CD4-positive, alpha-beta T cell treated with Interleukin-10 for 1 hour (primary cell): ENCODE measurements at regions not wholly inside any gene's neighbourhood (a gene's known extent, or its start where the extent isn't known, plus 50 kb on each side); places are given as distances from the start of the nearest gene placed in this dataset.
"Not testable (repeated sequence)": the region's sequence is repeated elsewhere in the genome, so short reads cannot be mapped to it uniquely, and the experiment has no call there.

Experiments
- DNase-seq: peaks from one replicate; pipeline ENCODE4 v3.0.0-alpha.2; 2020

- no peak for DNase-seq
Observed at GRCh38 chr5:117359895-117360294, 785.3 kb upstream of the SEMA6A start.

- DNase-seq, result no peak
Observed at GRCh38 chr5:117357886-117358285, 783.3 kb upstream of the SEMA6A start.

DNA sequence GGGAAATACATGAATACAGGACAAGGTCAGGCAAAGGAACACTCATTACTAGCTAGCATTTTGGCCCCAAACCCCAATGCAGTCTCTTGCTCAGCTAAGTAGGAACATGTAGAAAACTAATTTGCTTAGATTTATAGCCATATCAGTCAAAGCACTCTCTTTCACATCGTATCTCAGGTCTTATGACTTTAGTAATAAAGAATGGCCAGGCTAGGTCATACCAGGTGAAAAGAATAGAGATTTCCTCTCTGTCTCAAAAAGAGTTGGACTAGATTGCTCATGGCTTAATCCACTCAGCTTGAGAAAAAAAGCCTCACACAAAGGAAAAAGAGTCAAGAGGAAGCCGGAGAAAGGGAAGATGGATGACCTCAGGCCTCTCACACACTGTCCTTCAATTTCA lies 772.7 kb upstream of the SEMA6A start:
- no peak for DNase-seq

GRCh38 chr5:117343726-117344125 lies 769.1 kb upstream of the SEMA6A start:
- DNase-seq, result not testable (repeated sequence)

- no peak for DNase-seq
Observed at GRCh38 chr5:117337064-117337749, 762.6 kb upstream of the SEMA6A start.

GRCh38 chr5:117336208-117336607 lies 761.6 kb upstream of the SEMA6A start:
- no peak for DNase-seq

DNA sequence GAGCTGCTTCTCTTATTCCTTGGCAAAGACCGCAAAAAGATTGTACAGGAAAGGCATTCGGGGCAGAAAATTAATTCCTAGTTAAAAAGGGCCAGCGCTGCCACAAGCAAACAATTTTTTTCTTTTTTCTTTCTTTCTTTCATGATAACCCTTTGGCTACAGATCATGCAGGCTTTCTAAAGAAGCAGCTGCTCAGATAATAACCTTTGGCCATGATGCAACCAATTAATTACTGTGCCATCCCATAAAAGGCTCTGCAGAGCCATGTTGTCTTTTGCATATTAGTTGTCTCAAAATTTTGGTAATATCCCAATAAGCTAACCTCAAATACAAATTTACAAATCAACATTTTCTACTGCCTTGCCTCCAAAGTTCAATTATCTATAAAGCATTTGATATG lies 758.4 kb upstream of the SEMA6A start:
- no peak for DNase-seq

- no peak for DNase-seq
Observed at GRCh38 chr5:117332341-117332740, 757.7 kb upstream of the SEMA6A start.

- no peak for DNase-seq
Observed at GRCh38 chr5:117327511-117327910, 752.9 kb upstream of the SEMA6A start.

- no peak for DNase-seq
Observed at GRCh38 chr5:117326997-117327396, 752.4 kb upstream of the SEMA6A start.

DNA sequence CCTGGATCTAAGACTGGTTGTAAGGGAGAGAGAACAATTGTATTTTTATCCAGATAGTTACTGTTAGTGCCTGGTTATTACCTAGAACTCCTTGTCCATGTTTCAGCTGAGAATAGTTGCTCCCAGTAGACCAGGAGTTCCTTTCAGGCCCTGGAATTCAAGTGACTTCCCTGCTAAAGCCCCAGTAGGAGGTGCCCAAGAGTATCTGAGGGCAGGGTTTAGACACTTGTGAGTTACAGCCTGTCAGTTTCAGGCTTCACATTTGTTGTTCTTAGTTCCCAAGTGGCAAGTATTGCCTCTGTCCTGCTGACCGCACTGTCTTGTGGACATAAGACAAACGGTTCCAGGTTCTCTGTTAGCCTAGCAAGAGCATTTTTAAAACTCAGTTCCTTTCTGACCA lies 743.9 kb upstream of the SEMA6A start:
- DNase-seq, result no peak

- no peak for DNase-seq
Observed at GRCh38 chr5:117315170-117315569, 740.5 kb upstream of the SEMA6A start.

DNA sequence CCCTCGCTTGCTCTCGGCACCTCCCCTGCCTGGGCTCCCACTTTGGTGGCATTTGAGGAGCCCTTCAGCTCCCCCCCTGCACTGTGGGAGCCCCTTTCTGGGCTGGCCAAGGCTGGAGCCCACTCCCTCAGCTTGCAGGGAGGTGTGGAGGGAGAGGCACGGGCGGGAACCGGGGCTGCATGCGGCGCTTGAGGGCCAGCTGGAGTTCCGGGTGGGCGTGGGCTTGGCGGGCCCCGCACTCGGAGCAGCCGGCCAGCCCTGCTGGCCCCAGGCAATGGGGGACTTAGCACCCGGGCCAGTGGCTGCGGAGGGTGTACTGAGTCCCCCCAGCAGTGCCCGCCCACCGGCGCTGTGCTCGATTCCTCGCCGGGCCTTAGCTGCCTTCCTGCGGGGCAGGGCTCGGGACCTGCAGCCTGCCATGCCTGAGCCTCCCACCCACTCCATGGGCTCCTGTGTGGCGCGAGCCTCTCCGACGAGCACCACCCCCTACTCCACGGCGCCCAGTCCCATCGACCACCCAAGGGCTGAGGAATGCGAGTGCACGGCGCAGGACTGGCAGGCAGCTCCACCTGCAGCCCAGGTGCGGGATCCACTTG lies 730.0 kb upstream of the SEMA6A start:
- DNase-seq, result not testable (repeated sequence)

DNA sequence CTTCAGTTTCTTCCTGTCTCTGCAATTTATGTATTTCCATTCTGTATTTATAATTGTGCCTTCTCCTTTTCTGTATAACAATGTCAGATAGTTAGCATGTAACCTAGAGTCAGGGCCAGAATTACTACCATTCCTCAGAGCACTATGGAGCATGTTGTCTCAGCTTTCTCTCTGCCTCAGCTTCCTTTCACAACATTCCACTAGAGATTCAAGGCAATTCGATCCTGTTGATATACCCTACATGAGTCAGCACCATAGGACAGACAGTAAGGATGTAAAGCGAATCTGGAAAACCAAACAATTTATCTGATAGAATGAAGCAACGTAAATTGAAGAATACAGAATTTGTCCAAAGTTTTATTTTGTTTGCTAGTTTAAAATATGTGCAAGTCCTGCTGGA lies 728.3 kb upstream of the SEMA6A start:
- DNase-seq, result no peak

GRCh38 chr5:117302473-117302872 lies 727.9 kb upstream of the SEMA6A start:
- no peak for DNase-seq

DNA sequence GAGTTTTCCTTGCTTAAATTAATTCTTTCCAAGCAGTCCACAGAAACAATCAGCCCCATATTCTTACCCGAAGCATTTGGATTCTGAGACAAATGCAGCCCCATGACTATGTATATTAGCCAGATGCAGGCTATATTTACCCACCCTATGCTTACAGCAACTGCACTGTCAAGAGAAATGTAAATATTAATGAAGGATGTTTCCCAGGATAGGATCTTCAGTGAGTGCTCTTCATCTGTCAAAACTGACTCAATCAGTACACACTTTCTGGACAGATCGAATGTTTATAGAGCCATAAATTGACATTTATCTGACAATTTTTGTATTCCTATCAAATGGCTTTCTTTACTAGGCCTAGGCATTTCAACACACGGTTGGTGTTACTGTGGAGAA lies 725.3 kb upstream of the SEMA6A start:
- DNase-seq, result no peak

- no peak for DNase-seq
Observed at GRCh38 chr5:117299224-117299935, 724.8 kb upstream of the SEMA6A start.

- DNase-seq, result no peak
Observed at GRCh38 chr5:117296872-117297271, 722.2 kb upstream of the SEMA6A start.

- DNase-seq, result no peak
Observed at GRCh38 chr5:117295941-117296340, 721.3 kb upstream of the SEMA6A start.

DNA sequence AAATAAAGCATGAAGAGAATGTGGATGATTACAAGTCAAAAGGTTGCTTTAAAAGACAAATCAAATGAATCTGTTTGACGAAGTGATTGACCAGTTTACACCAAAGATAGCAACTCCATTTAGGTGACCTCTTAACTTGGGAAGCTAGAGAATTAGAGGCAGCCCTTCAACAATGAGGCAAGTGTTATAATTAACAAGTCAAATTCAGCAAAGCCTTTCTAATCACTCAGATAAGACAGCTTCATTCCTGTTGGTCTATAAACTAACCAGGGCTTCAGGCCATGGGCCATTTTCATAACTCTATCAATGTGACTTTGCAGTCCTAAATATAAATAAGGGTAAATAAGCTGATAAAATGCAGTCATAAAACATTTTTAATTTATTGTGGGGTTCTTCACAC lies 712.2 kb upstream of the SEMA6A start:
- DNase-seq, result no peak

- no peak for DNase-seq
Observed at GRCh38 chr5:117271656-117272055, 697.0 kb upstream of the SEMA6A start.

DNA sequence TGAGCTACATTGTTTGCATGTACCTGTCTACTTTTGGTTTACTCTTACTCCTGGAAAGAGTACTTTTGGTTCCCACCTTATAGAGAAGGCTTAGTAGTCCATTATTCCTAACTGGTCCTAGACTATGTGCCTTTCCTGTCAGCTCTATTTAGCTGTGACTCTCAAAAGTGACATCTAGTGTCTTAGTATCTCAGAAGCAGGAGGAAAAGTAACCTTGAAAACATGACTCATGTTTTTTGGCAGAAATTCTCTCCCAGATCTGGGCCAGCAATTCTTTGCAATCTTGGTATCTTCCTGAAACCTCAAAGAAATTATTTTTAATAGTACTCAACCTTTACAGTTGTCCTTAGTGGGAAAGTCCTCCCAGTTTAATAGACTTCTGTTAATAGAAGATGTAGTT lies 691.7 kb upstream of the SEMA6A start:
- DNase-seq, result no peak

DNA sequence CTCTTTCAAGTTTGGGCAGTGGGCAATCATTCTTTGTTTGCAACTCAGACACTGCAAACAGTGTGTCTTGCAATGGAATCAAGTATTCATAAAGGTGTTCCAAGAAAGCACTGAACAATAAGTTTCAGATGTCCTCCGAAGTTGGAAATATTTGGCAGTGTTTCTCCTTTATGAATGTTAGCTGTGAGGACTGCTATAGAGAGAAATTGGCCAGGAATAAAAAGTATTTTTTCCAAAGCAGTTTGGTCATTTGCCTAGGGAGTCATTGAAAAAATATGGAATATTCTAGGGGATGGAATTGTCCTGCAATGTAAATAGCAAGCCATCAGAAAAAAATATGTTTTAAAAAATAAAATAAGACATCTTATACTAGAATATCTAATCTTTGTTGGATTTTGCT lies 688.6 kb upstream of the SEMA6A start:
- DNase-seq, result no peak

- DNase-seq, result no peak
Observed at GRCh38 chr5:117262572-117263131, 688.0 kb upstream of the SEMA6A start.
